GM19328 (cell line): ENCODE measurements at regions not wholly inside any gene's neighbourhood (a gene's known extent, or its start where the extent isn't known, plus 50 kb on each side); places are given as distances from the start of the nearest gene placed in this dataset.
A peak's percentile ranks its signal among the peaks of the same experiment; 100 is the strongest.

Source experiments
- ATAC-seq: cut with Tn5 transposase; IDR thresholded peaks from one replicate; pipeline ENCODE4 v1.9.1; 2021; ENCODE audit warnings: mild to moderate bottlenecking, moderate library complexity; ENCODE audit not compliant: unreplicated experiment

DNA sequence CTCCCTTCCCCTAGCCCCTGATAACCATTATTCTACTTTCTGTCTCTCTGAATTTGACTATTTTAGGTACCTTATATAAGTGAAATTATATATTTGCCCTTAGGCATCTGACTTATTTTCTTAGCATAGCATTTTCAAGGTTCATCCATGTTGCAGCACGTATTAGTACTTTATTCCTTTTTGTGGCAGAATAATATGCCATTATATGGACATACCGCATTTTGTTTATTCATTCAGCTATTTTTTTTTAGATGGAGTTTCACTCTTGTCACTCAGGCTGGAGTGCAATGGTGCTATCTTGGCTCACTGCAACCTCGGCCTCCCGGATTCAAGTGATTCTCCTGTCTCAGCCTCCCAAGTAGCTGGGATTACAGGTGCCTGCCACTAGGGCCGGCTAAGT, 326.2 kb upstream of the PLXNA2 start:
- no peak for ATAC-seq

DNA sequence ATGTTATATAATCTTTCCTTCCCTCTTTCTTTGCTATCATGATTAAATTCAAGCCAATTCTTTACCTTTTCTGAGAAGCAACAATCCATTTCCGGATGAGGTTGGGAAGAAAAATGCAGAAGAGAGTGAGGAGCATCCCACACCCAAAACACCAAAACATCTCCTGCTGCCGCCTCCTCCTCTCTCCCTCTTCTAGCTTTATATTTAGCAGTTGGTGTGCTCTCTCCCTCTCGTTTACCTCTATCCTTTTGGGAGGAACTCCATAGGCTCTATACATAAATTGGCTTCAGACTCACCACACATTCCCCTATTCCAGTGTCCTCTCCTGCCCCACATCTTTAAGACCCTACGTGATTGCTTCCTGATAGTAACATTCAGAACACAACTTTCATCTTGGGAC, 332.2 kb upstream of the PLXNA2 start:
- no peak for ATAC-seq

DNA sequence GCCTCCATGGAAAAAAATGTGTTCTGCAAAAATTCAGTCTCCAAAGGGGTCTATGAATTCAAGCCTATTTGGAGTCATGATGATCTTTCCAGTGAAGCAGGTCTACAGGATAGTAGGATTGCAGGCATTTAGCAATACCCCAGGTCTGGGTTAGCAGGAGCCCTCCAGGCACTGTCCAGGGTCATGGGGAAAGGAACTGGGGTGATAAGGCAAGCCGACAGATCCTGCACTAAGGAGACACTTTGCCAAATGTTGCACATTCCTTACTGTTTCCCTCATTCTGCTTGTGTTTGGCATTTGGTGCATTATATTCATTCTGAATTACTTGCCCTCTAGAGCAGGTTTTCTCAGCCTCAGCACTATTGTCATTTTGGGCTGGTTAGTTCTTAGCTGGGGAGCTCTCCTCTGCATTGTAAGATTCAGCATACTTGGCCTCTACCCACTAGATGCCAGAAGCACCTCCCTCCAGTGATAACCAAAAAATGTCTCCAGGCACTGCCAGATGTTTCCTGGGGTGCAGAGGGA, 333.3 kb upstream of the PLXNA2 start:
- no peak for ATAC-seq

DNA sequence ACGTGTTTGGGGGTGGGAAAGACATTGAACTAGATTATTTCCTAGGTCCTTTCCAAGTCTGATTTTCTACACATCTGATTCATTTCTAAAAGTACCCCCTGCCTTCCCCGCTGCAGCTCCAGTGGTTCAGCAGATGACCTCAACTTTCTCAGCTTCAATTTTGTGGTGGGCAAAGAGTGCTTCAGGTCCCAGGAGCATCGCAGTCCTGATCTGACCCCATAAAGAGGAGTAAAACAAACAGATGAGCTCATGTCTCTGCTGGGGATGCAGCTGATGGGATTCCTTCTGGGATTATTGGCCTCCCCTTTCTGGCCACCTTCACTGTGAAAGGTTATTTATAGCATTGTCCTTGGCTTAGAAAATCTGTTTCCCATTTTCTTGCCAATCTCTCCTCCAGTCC, 337.0 kb upstream of the PLXNA2 start:
- ATAC-seq, result no peak

DNA sequence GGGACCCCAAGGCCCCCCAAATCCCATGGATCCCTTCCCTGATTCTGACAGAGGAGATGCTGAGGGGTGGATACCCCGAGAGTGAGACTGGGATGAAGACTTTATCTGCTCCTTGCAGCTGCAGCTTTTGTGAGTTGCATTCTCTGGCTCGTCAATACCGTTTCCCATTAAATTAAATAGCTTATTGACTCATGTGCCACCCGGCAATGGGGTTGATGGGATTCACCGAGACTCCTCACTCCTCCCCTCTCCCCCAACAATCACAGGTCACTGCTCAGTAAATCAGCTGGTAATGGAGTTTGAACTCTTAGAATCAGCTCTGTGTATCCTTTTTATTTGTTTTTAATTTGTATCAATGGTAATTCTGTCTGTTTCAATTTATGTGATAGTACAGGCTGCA, 337.5 kb upstream of the PLXNA2 start:
- ATAC-seq, result no peak

DNA sequence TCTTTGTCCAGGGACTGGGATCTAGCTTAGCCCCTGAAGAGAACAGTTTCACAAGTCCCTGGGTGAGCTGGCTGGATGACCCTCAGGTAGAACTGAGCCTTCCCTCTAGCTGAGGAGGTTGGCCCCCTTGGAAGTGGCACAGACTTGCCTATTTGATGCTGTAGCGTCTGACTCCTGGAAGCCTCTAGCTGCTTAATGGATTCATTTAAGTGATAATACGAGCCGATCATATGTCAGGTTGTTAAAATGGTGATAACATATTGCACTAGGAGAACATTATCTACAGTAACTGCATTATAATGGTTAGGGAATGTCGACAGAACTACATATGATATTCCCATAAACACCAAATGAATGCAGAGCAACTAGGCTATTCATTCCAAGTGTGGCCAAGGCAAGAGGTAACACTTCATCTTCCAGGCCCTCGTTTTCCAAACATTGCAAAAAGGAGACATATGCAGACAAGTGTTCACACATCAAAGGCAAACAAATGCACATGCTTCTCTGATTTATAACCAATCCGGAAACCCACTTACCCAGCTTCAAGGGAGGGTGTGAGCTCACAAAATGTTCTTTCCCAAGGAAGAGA, 340.1 kb upstream of the PLXNA2 start:
- no peak for ATAC-seq

DNA sequence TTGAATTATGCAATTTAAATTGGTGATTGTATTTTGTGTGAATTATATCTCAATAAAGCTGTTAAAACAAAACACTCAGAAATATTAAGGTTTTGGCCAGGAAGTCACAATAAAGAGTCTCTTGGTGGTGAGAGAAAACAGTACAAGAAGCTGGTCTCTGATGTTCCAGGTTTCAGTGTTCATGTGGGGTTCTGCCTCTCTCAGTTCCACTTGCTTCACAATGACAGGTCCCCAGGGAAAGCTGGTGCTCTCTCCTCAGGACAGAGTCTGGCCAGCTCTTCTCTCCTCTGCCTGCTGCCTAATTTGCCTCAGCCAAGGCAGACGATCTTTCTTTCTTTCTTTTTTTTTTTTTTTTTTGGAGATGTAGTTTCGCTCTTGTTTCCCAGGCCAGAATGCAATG, 342.9 kb upstream of the PLXNA2 start:
- peak; percentile 76 for ATAC-seq

DNA sequence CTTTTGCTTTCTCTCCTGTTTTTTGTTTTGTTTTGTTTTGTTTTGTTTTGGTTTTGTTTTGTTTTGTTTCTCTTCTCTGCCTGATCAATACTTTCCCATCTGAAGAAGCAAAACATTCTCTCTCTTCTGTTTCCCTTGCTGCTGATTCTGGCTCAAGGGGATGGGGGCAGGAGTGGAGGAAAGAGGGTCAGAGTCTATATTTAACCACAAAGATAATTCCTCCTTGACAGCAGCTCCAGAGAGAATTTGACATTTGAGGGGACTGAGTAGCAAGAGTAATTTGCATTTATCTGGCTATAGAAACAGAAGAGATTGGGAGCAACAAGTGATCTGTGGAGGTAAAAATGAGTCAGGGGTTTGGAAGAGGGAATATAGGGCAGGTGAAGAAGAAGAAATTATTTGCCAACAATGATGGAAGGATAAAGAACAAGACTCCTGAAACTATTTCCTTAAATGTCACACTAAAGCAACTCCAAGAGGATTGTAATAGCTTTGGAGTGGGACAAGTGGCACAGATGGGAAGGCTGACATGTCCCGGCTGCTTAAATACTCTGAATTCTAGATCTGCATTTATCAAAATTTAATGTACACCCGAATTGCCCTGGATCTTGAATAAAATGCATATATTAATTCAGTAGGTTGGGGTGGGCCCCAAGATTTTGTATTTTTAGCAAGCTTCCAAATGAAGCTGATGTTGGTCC, 349.3 kb upstream of the PLXNA2 start:
- no peak for ATAC-seq

DNA sequence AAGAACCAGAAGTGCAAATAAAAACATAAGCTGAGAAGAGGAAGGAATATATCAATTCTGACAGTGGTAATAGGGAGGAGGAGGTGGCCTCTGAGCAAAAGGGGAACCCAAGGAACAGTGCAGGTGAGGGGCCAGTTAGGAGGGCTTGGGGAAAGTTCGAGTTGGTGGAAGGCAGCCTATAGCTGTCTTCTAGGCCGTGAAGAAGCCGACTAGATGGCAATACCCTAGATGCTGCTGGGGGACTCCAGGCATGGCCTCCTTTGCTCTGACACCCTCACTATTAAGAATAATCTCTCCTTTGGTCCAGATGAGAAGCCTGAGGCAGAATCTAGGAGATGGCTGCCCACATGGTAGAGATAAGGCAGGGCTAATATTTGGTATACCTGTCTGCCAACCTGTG, 351.1 kb upstream of the PLXNA2 start:
- no peak for ATAC-seq

DNA sequence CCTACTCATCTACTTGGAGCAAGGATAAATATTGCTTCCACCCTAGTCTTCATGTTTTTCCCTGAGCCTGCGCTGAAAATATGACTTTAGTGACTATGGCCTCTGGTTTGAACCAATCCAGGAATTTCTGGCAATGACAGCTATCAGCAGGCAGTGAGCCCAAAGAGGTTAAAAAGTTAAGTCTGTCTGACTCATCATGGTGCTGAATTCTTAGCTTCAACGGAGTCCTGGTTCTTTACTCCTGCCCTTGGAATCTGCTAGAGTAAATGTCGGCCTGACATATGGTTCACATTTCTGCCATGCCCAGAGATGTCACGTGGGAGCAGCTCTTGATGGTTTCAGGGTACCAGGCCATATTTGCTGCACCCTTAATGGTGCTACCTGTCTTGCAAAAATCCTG, 351.6 kb upstream of the PLXNA2 start:
- ATAC-seq, result no peak

DNA sequence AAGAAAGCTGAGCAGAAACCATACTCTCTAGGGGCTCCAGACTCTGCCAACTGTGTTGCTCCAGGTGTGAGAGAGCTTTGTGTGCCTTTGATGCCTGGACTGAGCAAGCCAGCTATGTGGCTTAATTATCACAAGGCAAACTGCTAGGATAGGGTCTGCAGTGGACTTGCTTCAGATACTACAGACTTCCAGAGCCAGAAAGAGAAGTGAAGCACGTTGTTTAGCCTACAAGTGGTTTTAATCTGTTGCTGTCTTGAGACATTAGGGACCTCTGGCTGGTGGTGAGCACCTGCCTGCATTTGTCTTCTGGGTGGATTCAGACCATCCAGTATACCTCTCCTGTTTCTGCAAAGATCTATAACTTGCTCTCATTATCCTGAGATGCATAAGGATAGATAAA, 353.4 kb upstream of the PLXNA2 start:
- no peak for ATAC-seq

DNA sequence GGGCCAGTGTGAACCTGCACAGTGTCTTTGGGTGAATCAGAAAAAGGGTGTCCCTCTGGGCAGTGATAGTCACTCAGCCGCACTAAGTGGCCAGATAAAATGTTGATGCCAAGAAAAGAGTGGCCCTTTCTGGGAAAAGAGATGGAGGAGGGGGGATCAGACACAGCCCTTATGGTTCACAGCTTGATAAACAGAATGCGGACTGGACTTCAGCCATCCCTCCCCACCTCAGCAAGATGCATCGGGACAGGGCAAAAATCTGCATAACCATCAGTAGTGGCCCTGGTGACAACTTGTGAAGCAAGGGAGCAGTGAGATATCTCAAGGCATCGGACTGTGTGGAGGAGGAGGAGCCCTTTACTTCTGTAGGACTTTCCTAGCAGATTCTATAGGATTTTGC, 353.8 kb upstream of the PLXNA2 start:
- ATAC-seq, result no peak

DNA sequence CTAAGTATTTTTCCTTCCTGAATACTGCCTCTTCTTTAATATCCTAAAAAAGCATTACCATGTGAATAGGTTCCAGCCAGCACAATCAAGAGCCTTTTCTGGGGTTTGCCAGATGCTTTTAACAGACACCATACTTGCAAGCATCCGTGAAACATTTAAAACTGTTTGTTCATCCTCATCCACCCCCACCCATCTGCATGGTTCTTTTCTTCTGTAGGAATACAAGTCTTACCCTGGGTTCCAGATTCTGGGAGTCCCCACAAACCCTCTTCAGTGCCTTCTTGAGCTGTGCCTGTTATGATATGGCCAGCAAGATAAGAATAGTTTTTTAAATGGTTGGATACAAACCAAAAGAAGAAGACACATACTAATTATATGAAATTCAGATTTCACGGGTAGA, 354.9 kb upstream of the PLXNA2 start:
- no peak for ATAC-seq

DNA sequence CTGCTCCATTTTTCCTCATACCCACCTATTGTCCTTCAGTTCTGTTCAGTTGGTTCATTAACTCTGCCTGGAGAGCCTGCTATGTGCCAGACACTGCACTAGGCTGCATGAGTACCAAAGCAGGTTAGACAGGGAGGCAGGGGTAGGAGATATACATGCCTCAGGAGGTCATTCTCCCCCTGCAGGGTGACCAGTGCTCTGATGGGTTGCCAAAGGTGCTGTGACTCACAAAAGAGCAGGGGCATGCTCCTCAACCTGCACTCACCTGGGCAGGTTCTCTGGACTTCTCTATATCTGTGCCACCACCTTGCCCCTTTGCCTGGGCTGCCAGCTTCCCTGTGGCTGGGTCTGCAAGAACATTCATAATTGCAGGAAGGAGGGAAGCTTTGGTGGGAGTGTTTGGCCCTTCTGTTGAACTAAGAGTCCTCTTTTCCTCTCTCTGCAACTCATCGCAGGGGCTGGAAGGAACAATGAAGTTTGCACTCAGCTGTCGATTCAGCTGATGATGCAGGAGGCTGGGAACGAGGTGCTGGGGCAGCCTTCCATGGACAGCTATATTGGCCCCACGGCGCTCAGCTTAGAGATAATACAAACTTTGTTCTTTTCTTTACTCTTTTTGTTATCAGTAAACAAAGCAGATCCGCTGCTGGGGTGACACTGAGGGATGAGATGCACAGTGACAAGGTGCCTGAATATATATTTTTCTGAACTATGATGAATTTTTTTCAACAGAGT, 356.4 kb upstream of the PLXNA2 start:
- no peak for ATAC-seq

DNA sequence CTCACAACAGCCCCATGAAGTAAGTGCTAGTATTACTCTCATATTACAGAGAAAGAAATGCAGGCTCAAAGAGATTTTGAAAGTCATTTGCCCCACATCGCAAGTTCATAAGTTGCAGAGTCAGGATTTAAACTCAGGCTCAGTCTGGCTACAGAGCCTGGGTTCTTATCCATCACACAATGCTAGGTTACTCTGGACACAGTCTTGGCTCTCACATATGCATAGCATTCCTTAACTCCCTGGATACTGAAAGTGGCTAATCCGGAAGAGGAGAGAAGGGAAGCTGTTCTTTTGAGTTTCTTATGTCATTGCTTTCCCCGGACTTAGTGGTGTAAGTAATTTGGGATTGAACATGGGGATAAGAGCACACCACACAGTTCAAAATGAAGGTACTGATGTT, 357.4 kb upstream of the PLXNA2 start:
- ATAC-seq, result no peak

DNA sequence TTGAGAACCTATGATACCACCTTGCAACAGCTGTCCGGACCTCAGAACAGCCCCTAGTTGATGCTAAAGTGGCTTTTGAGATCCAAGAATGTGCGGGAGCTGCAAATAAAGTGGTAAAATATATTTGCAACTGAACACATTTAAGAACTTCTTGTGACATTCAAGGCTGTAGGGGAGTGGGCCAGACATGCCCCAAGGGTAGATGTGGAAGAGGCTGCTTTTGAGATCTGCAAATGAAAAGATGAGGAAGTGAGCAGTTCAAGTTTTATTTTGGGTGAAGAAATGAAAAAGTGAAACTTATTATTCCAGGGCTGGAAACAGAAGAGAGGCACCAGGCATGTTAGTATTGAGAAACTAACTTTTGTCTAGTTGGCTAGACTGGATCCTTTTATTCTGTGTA, 359.5 kb upstream of the PLXNA2 start:
- no peak for ATAC-seq

DNA sequence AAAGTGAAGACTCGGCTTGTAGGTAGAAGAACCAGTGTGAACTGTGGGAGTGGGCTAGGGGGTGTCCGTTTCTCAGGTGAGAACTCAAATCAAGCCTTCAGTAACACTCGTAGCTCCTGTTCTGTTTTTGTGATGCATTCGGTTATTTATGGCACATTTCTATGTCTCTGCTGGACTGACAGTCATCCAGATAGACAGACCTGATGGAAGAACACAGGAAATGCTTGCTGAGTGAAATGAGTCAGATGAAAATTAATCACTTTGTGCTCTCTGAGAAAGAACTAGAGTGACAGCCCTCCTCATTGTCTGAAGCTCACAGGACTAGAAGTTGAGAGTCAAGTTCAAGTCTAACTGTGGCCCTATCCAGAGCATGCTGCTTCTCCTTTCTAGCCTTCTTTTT, 360.1 kb upstream of the PLXNA2 start:
- ATAC-seq, result peak; percentile 85

DNA sequence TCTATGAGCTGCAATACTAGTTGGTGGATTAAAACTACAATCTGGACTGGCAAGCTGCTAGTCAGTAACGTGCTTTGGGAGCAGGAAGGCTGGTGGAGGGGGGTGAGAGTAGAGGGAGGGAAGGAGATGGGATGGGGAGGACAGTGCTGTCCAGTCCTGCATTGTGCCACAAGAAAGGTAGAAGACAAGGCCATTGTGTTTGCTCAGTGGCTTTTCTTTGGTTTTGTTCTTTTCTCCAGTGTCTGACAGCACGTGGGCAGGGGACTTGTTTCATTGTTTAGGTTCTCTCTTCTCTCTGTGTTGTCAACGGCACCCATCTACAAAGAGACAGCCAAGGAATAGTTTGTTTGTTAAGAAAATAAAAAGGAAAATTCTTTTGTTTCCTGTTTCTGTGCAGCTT, 362.8 kb upstream of the PLXNA2 start:
- no peak for ATAC-seq

DNA sequence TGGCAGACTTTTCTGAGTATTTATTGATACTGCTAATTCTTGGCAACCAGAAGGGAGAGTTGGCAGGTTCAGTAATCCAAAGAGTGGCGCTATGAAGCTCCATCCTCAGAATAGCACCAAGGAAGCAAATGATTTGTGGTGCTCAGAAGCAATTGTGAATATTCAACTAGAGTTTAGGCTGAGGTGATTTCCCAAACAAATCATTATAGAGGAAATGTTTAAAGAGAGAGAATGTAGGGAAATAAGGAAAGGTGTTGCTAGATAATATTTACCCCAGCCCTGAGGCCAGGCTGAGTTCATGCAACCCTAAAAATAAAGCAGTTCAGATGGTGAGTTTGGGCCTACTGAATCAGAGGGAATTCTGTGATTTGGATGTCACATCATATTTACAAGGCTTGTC, 363.4 kb upstream of the PLXNA2 start:
- ATAC-seq, result no peak

DNA sequence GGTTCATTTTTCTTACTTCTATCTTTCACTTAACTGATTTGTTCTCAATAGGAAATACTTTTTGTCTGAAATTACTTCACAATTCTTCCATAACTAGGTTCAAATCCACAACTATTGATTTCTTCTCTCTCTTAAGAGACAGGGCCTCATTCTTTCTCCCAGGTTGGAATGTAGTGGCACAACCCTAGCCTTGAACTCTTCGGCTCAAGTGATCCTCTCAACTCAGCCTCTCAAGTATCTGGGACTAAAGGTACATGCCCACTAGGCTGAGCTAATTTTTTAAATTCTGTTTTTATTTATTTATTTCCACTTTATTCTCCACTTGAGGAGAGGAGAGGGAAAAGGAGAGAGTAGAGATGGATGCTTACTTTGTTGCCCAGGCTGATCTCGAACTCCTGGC, 370.4 kb upstream of the PLXNA2 start:
- ATAC-seq, result no peak

DNA sequence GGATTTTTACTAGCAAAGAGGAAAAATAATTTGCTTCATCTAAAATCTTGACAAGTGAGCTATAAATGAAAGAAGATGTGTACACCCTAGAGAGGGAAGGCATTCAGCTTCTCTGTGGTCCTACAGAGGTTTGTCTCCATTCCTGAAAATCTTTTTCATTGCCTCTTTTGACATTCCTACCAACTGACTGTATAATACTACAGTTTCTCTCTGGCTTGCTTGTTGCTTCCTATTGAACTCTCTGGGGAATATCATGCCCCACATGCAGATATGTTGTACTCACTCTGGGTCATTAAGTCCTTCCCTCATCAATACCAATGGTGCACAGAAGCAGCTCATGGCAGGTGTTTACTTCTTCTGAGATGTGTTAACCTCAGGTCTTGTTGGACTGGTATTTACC, 371.2 kb upstream of the PLXNA2 start:
- ATAC-seq, result no peak

DNA sequence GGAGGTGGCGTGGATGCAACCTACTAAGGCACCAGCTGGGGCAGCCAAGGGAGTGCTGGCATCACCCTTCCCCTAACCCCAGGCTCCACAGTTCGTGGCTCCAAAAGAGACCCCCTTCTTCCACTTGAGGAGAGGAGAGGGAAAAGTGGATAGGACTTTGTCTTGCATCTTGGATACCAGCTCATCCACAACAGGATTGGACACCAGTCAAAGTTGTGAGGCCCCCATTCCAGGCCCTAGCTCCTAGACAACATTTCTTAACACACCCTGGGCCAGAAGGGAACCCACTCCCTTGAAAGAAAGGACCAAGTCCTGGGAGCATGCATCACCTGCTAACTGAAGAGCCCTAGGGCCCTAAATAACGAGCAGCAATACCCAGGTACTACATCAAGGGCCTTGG, 372.6 kb upstream of the PLXNA2 start:
- ATAC-seq, result no peak
